ENCODE measurements at regions not wholly inside any gene's neighbourhood (a gene's known extent, or its start where the extent isn't known, plus 50 kb on each side); places are given as distances from the start of the nearest gene placed in this dataset.

DNA sequence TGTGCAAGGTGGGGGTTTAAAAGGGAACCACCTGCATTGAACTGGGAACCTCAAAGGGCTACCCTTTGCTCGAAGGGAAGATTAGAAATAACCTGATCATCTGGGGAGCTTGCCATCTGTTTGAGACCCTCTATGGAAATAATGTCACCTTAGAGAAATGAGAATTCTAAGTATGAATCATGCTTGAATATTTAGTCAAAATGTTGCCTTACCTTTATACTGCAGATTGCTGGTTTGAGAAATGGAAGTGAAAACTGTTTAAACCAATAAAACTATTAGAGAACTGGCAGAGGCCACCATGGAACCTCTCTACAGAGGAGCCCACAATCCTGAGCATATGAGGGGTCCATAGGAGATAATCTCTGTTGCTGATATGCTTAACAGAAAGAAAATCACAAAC, 131.2 kb upstream of the FAM78B start (continued):
- TF ChIP-seq TCF7L2 (IDR thresholded peaks at IDR 0.05; ENCODE audit: borderline replicate concordance, extremely low read depth, insufficient read depth, insufficient read length), result no peak
- TF ChIP-seq JUND (IDR thresholded peaks at IDR 0.05), result no peak
- no peak for TF ChIP-seq FOSL1 (IDR thresholded peaks at IDR 0.05; ENCODE audit: low read depth)

GRCh38 chr1:166300767-166301166, 134.0 kb upstream of the FAM78B start:
- no peak overlapping the region for H3K4me2 ChIP-seq (ENCODE audit: low read length)
- no peaks in the 10 kb centered on the region for H3K4me1 ChIP-seq (ENCODE audit: control insufficient read depth in 1 of 2, insufficient read depth in 2 of 2, low read length in 2 of 2)
- POLR2A ChIA-PET, result no interaction called here
- H2AFZ ChIP-seq (ENCODE audit: low read depth, low read length, poor library complexity, severe bottlenecking), result no peak overlapping the region
- ATAC-seq (no peak), DNase-seq (ENCODE audit: low read depth, low spot score) (no peak)
- H3K9me2 ChIP-seq (ENCODE audit: insufficient read depth), result no peaks in the 10 kb centered on the region
- no peaks in the 10 kb centered on the region for H3K9me3 ChIP-seq (ENCODE audit: control insufficient read depth in 1 of 2, insufficient read depth in 1 of 2, low read depth in 1 of 2, low read length in 2 of 2)
- no peaks in the 10 kb centered on the region for H4K20me1 ChIP-seq (ENCODE audit: insufficient read depth)
- CTCF ChIA-PET, result no interaction called here
- H3K36me3 ChIP-seq (ENCODE audit: control insufficient read depth in 1 of 2, insufficient read depth in 2 of 2, low read length in 2 of 2), result no peaks in the 10 kb centered on the region
- TF ChIP-seq JUND (IDR thresholded peaks at IDR 0.05) (no peak), SP1 (IDR thresholded peaks at IDR 0.05; ENCODE audit: low read depth) (no peak), POLR2AphosphoS5 (IDR thresholded peaks at IDR 0.05; ENCODE audit: low read depth, low read length) (no peak), RAD21 (IDR thresholded peaks at IDR 0.05; ENCODE audit: low read depth) (peak; percentile 20; the same call in 1 of the 2 replicates), EGR1 (IDR thresholded peaks at IDR 0.05; ENCODE audit: low read depth) (no peak), EZH2phosphoT487 (IDR thresholded peaks at IDR 0.05; ENCODE audit: borderline replicate concordance) (no peak), ZFX (IDR thresholded peaks at IDR 0.05) (no peak), YY1 (IDR thresholded peaks at IDR 0.05; ENCODE audit: extremely low read depth, insufficient replicate concordance, low read depth, low read length) (no peak), SIN3A (IDR thresholded peaks at IDR 0.05; ENCODE audit: low read depth) (no peak)
- TF ChIP-seq, protein P1, sequence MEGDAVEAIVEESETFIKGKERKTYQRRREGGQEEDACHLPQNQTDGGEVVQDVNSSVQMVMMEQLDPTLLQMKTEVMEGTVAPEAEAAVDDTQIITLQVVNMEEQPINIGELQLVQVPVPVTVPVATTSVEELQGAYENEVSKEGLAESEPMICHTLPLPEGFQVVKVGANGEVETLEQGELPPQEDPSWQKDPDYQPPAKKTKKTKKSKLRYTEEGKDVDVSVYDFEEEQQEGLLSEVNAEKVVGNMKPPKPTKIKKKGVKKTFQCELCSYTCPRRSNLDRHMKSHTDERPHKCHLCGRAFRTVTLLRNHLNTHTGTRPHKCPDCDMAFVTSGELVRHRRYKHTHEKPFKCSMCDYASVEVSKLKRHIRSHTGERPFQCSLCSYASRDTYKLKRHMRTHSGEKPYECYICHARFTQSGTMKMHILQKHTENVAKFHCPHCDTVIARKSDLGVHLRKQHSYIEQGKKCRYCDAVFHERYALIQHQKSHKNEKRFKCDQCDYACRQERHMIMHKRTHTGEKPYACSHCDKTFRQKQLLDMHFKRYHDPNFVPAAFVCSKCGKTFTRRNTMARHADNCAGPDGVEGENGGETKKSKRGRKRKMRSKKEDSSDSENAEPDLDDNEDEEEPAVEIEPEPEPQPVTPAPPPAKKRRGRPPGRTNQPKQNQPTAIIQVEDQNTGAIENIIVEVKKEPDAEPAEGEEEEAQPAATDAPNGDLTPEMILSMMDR (IDR thresholded peaks at IDR 0.05 in 2 of 3, conservative IDR thresholded peaks at IDR 0.05 in 1 of 3; ENCODE audit: borderline replicate concordance in 1 of 3, insufficient read depth in 1 of 3, low read depth in 2 of 3, low read length in 2 of 3), result 0 out of 6 replicates have a peak, but pooled peaks of 1 of the 3 experiments have one; percentile 22
- TF ChIP-seq, protein P2, sequence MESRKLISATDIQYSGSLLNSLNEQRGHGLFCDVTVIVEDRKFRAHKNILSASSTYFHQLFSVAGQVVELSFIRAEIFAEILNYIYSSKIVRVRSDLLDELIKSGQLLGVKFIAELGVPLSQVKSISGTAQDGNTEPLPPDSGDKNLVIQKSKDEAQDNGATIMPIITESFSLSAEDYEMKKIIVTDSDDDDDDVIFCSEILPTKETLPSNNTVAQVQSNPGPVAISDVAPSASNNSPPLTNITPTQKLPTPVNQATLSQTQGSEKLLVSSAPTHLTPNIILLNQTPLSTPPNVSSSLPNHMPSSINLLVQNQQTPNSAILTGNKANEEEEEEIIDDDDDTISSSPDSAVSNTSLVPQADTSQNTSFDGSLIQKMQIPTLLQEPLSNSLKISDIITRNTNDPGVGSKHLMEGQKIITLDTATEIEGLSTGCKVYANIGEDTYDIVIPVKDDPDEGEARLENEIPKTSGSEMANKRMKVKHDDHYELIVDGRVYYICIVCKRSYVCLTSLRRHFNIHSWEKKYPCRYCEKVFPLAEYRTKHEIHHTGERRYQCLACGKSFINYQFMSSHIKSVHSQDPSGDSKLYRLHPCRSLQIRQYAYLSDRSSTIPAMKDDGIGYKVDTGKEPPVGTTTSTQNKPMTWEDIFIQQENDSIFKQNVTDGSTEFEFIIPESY (IDR thresholded peaks at IDR 0.05; ENCODE audit: extremely low read depth, insufficient replicate concordance, low read length), result no peak
- RAD21 ChIA-PET (ENCODE audit: low non-redundant PET in 1 of 2, low total read pairs in 2 of 2, uncharacterized antibody in 2 of 2, unreplicated experiment in 2 of 2), result no interaction called here
- H3K9ac ChIP-seq (ENCODE audit: low read length), result no peak overlapping the region
- no peak overlapping the region for H3K4me3 ChIP-seq (replicated peaks in 1 of 2; ENCODE audit: low read depth in 1 of 2, low read length in 2 of 2)
- intact Hi-C loops (cut with micrococcal nuclease), result no loop called here
- H3K27ac ChIP-seq (ENCODE audit: low read depth, low read length), result no peak overlapping the region
- BruUV-seq (replicated peaks), result no TSS peak
- H3K79me2 ChIP-seq (ENCODE audit: insufficient read depth, low read length), result no peaks in the 10 kb centered on the region
- H3K27me3 ChIP-seq (ENCODE audit: insufficient read depth, low read length), result peaks cover 24% of the 10 kb centered on the region; the same call in 1 of the 2 replicates
